Effector memory CD8-positive, alpha-beta T cell (primary cell): ENCODE measurements at regions not wholly inside any gene's neighbourhood (a gene's known extent, or its start where the extent isn't known, plus 50 kb on each side); places are given as distances from the start of the nearest gene placed in this dataset.

Source experiments
- ATAC-seq: fragments of 150-1000 bp; cut with Tn5 transposase; replicated peaks from 2 replicates; pipeline ENCODE4 v1.10.0; 2021; ENCODE audit warnings: mild to moderate bottlenecking, moderate library complexity
- DNase-seq, 3 experiments: peaks; one replicate each; pipeline ENCODE4 v3.0.0; 2021
- H3K27ac Mint-ChIP-seq, 2 donors: one replicate each; pipeline ENCODE4 v1.8.0; 2022; ENCODE audit warnings: mild to moderate bottlenecking in 2 of 2, mixed read lengths in 2 of 2, moderate library complexity in 2 of 2
- H3K27me3 Mint-ChIP-seq, 2 donors: one replicate each; pipeline ENCODE4 v1.8.0; 2022; ENCODE audit warnings: mixed read lengths in 2 of 2
- H3K36me3 Mint-ChIP-seq: one replicate; pipeline ENCODE4 v1.8.0; 2022; ENCODE audit warnings: mild to moderate bottlenecking, moderate library complexity, mixed read lengths; ENCODE audit not compliant: insufficient read depth
- H3K4me1 Mint-ChIP-seq, 2 donors: one replicate each; pipeline ENCODE4 v1.8.0; 2022; ENCODE audit warnings: low read depth in 2 of 2, mixed read lengths in 2 of 2
- H3K4me3 Mint-ChIP-seq, 2 donors: one replicate each; pipeline ENCODE4 v1.8.0; 2022; ENCODE audit warnings: mild to moderate bottlenecking in 2 of 2, mixed read lengths in 2 of 2, moderate library complexity in 2 of 2
- H3K9me3 Mint-ChIP-seq, 2 donors: one replicate each; pipeline ENCODE4 v1.8.0; 2022; ENCODE audit warnings: mixed read lengths in 2 of 2

GRCh38 chr2:15825276-15825980 lies 114.9 kb upstream of the MYCN start:
- Mint-ChIP-seq H3K9me3 (no peaks in the 10 kb centered on the region), H3K27ac (no peak overlapping the region), H3K4me1 (no peaks in the 10 kb centered on the region), H3K36me3 (no peaks in the 10 kb centered on the region), H3K27me3 (no peaks in the 10 kb centered on the region), H3K4me3 (no peak overlapping the region)
- ATAC-seq, result no peak
- DNase-seq, result no peak

- Mint-ChIP-seq H3K36me3 (no peaks in the 10 kb centered on the region), H3K27ac (no peak overlapping the region), H3K27me3 (no peaks in the 10 kb centered on the region), H3K4me1 (no peaks in the 10 kb centered on the region), H3K4me3 (no peak overlapping the region), H3K9me3 (no peaks in the 10 kb centered on the region)
- DNase-seq (no peak), ATAC-seq (no peak)
Observed at GRCh38 chr2:15826273-15826717, 114.1 kb upstream of the MYCN start.

GRCh38 chr2:15827001-15827400 lies 113.3 kb upstream of the MYCN start:
- Mint-ChIP-seq H3K4me1 (no peaks in the 10 kb centered on the region), H3K4me3 (no peak overlapping the region), H3K27me3 (no peaks in the 10 kb centered on the region), H3K36me3 (no peaks in the 10 kb centered on the region), H3K27ac (no peak overlapping the region), H3K9me3 (no peaks in the 10 kb centered on the region)
- ATAC-seq (no peak), DNase-seq (no peak)

- peaks cover 0 to 12% of the 10 kb centered on the region in 2 donors for H3K27me3 Mint-ChIP-seq
- H3K4me3 Mint-ChIP-seq, result no peak overlapping the region
- no peak overlapping the region for H3K27ac Mint-ChIP-seq
- H3K9me3 Mint-ChIP-seq, result peaks cover 0 to 6% of the 10 kb centered on the region in 2 donors
- H3K4me1 Mint-ChIP-seq, result no peaks in the 10 kb centered on the region
- DNase-seq (no peak), ATAC-seq (no peak)
- H3K36me3 Mint-ChIP-seq, result no peaks in the 10 kb centered on the region
Observed at GRCh38 chr2:15828576-15828975, 111.8 kb upstream of the MYCN start.

GRCh38 chr2:15829091-15829801 lies 111.1 kb upstream of the MYCN start:
- Mint-ChIP-seq H3K9me3 (peaks cover 0 to 6% of the 10 kb centered on the region in 2 donors), H3K4me3 (no peak overlapping the region), H3K4me1 (no peaks in the 10 kb centered on the region), H3K36me3 (no peaks in the 10 kb centered on the region), H3K27ac (no peak overlapping the region), H3K27me3 (peaks cover 0 to 12% of the 10 kb centered on the region in 2 donors)
- ATAC-seq, result no peak
- no peak for DNase-seq

- Mint-ChIP-seq H3K27ac (no peak overlapping the region), H3K4me3 (no peak overlapping the region), H3K36me3 (no peaks in the 10 kb centered on the region), H3K27me3 (peaks cover 0 to 12% of the 10 kb centered on the region in 2 donors), H3K4me1 (no peaks in the 10 kb centered on the region), H3K9me3 (peaks cover 0 to 6% of the 10 kb centered on the region in 2 donors)
- DNase-seq, result no peak
- no peak for ATAC-seq
Observed at GRCh38 chr2:15829985-15830384, 110.4 kb upstream of the MYCN start.

GRCh38 chr2:15830937-15831549 lies 109.3 kb upstream of the MYCN start:
- Mint-ChIP-seq H3K9me3 (peaks cover 0 to 6% of the 10 kb centered on the region in 2 donors), H3K27ac (no peak overlapping the region), H3K27me3 (peaks cover 0 to 12% of the 10 kb centered on the region in 2 donors), H3K4me3 (no peak overlapping the region), H3K36me3 (no peaks in the 10 kb centered on the region), H3K4me1 (no peaks in the 10 kb centered on the region)
- no peak for ATAC-seq
- no peak for DNase-seq

GRCh38 chr2:15832030-15832709 lies 108.2 kb upstream of the MYCN start:
- Mint-ChIP-seq H3K4me3 (no peak overlapping the region), H3K27ac (no peak overlapping the region), H3K4me1 (no peaks in the 10 kb centered on the region), H3K9me3 (peaks cover 0 to 6% of the 10 kb centered on the region in 2 donors), H3K36me3 (no peaks in the 10 kb centered on the region), H3K27me3 (peaks cover 0 to 12% of the 10 kb centered on the region in 2 donors)
- ATAC-seq (no peak), DNase-seq (no peak)

GRCh38 chr2:15832849-15833680 lies 107.3 kb upstream of the MYCN start:
- Mint-ChIP-seq H3K27ac (no peak overlapping the region), H3K9me3 (peaks cover 0 to 6% of the 10 kb centered on the region in 2 donors), H3K4me3 (no peak overlapping the region), H3K27me3 (peaks cover 0 to 12% of the 10 kb centered on the region in 2 donors), H3K36me3 (no peaks in the 10 kb centered on the region), H3K4me1 (no peaks in the 10 kb centered on the region)
- DNase-seq (no peak), ATAC-seq (no peak)

GRCh38 chr2:15833731-15834130 lies 106.6 kb upstream of the MYCN start:
- DNase-seq (no peak), ATAC-seq (no peak)
- Mint-ChIP-seq H3K36me3 (no peaks in the 10 kb centered on the region), H3K27ac (no peak overlapping the region), H3K4me3 (no peak overlapping the region), H3K27me3 (peaks cover 0 to 12% of the 10 kb centered on the region in 2 donors), H3K9me3 (peaks cover 0 to 6% of the 10 kb centered on the region in 2 donors), H3K4me1 (no peaks in the 10 kb centered on the region)

- Mint-ChIP-seq H3K4me1 (no peaks in the 10 kb centered on the region), H3K9me3 (peaks cover 0 to 14% of the 10 kb centered on the region in 2 donors), H3K4me3 (no peak overlapping the region), H3K36me3 (no peaks in the 10 kb centered on the region), H3K27ac (no peak overlapping the region), H3K27me3 (peaks cover 0 to 12% of the 10 kb centered on the region in 2 donors)
- DNase-seq (no peak), ATAC-seq (no peak)
Observed at GRCh38 chr2:15834381-15835031, 105.8 kb upstream of the MYCN start.

- H3K27me3 Mint-ChIP-seq, result peaks cover 0 to 12% of the 10 kb centered on the region in 2 donors
- H3K36me3 Mint-ChIP-seq, result no peaks in the 10 kb centered on the region
- H3K27ac Mint-ChIP-seq, result no peak overlapping the region
- peaks cover 0 to 17% of the 10 kb centered on the region in 2 donors for H3K9me3 Mint-ChIP-seq
- ATAC-seq (no peak), DNase-seq (no peak)
- no peaks in the 10 kb centered on the region for H3K4me1 Mint-ChIP-seq
- no peak overlapping the region for H3K4me3 Mint-ChIP-seq
Observed at GRCh38 chr2:15835991-15836688, 104.2 kb upstream of the MYCN start.
